GM13977 (cell line): ENCODE measurements at regions not wholly inside any gene's neighbourhood (a gene's known extent, or its start where the extent isn't known, plus 50 kb on each side); places are given as distances from the start of the nearest gene placed in this dataset.
"Not testable (repeated sequence)": the region's sequence is repeated elsewhere in the genome, so short reads cannot be mapped to it uniquely, and the experiment has no call there.

Experiments used
- DNase-seq: peaks from one replicate; pipeline ENCODE4 v3.0.0; 2012; ENCODE audit warnings: low spot score
- CTCF ChIP-seq: IDR thresholded peaks from 2 replicates; pipeline ENCODE4 v1.5.1; 2012; ENCODE audit warnings: mild to moderate bottlenecking, control low read depth; ENCODE audit not compliant: insufficient read depth; ENCODE audit errors: extremely low read depth, missing control alignments
- in situ Hi-C: fragments of 300-500 bp; cut with MboI; formaldehyde crosslinking; loops from one replicate; pipeline ENCODE4 v1.12.0; 2022; ENCODE audit warnings: low sequenced_read_pairs, low pct_unique_long_range_greater_than_20kb, mixed read lengths, inconsistent platforms; ENCODE audit not compliant: unreplicated experiment

- no peak for DNase-seq
- in situ Hi-C loops, result no loop called here
- no peak for TF ChIP-seq CTCF
Observed at GRCh38 chr7:34354011-34354410, 304.0 kb upstream of the NPSR1 start.

GRCh38 chr7:34354899-34355298 is 303.1 kb upstream of the NPSR1 start:
- in situ Hi-C loops, result no loop called here
- no peak for DNase-seq
- TF ChIP-seq CTCF, result no peak

DNA sequence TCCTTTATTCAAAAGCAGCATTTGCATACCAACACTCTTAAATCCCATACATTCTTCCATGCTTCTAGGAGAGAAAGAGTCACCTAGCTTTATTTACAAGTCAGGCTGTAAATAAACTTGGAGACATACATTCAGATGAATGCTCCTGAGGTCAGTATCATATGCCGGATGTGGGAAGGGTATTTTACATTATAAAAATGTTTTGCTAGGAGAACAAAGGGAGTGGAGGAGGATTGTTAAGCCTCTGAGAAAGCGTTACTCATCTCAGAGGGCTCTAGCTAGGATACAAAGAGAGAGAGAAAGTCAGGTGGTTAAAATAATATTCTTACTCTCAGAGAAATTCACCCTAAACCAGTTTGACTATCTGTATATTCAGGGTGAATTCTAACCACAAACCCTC is 300.9 kb upstream of the NPSR1 start:
- no peak for TF ChIP-seq CTCF
- DNase-seq, result no peak
- in situ Hi-C loops, result no loop called here

DNA sequence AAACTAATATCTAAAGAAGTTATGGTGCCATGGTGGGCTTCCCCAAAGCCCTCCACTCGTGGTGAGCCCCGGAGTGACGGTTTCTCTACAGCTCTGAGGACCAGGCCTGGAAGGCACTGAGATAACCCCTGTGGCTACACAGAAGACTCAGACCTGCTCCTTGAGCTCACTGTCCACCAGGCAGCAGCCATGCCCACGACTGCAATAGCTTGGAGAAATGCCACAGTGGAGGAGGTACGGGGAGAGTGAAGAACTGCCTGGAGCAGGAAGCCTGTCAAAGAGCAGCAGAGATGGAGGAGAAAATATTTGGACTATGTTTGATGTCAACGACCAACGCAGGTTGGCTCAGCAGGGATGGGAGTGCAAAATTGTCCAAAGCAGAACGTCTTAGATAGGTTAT is 300.1 kb upstream of the NPSR1 start:
- in situ Hi-C loops, result no loop called here
- no peak for TF ChIP-seq CTCF
- DNase-seq, result no peak

GRCh38 chr7:34358578-34358977 is 299.4 kb upstream of the NPSR1 start:
- in situ Hi-C loops, DNase-seq: not testable (repeated sequence)

- DNase-seq, result no peak
- in situ Hi-C loops, result no loop called here
Observed at GRCh38 chr7:34361663-34362250, 296.3 kb upstream of the NPSR1 start.

DNA sequence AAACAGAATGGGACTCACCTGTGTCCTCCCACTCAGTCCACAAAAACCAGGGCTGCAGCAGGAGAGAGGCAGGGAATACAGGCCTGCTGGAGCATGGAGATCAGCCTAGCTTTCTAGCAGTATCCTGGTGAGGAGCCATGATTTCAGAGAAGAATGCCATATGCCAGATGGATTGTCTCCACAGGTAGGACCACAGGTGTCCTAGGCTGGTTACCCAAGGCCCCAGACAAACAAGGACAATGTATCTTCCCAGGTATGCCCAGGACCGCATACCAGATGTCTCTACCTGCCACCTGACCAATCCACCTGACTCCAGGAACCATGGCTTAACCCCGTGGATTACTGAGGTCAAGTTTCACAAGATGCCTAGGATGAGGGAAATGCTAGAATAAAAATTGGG is 295.4 kb upstream of the NPSR1 start:
- in situ Hi-C loops, result no loop called here
- DNase-seq, result no peak
- TF ChIP-seq CTCF, result no peak

More at GRCh38 chr7:34361663-34362250, 296.3 kb upstream of the NPSR1 start:
- no peak for TF ChIP-seq CTCF
